CD4-positive, alpha-beta T cell (primary cell): ENCODE measurements at regions not wholly inside any gene's neighbourhood (a gene's known extent, or its start where the extent isn't known, plus 50 kb on each side); places are given as distances from the start of the nearest gene placed in this dataset.

Experiments used
- ATAC-seq: fragments of 200-7000 bp; cut with Tn5 transposase; one replicate; pipeline ENCODE4 v1.10.0; 2022; ENCODE audit warnings: mild to moderate bottlenecking; ENCODE audit not compliant: poor library complexity
- CTCF ChIA-PET: fragments of 350-600 bp; sonication (Branson Sonifier 250); formaldehyde crosslinking; loops from one replicate; lab custom pipeline; 2021; ENCODE audit warnings: antibody characterized with exemption, inconsistent platforms; lab: Charles Lee
- POLR2A ChIA-PET: fragments of 350-600 bp; sonication (Branson Sonifier 250); formaldehyde crosslinking; loops from one replicate; lab custom pipeline; 2021; ENCODE audit warnings: antibody characterized with exemption, inconsistent platforms; lab: Charles Lee
- DNase-seq, 14 experiments: peaks; one replicate each; pipeline ENCODE4 v3.0.0-alpha.2; 2013 to 2020; ENCODE audit warnings: mixed read lengths in 2 of 14
- H3K27ac ChIP-seq, 2 donors: one replicate each; pipeline versions ENCODE4 v1.5.1 to v1.7.0; 2013; ENCODE audit warnings: low read length in 2 of 2, low read depth in 1 of 2, mild to moderate bottlenecking in 1 of 2
- H3K27me3 ChIP-seq, 2 experiments: 1 replicate in 1 of 2; 2 replicates in 1 of 2; pipeline versions ENCODE4 v1.6.1 to v1.7.0; 2013; ENCODE audit warnings: low read length in 2 of 2, control low read depth in 1 of 2, mild to moderate bottlenecking in 1 of 2, moderate library complexity in 1 of 2; ENCODE audit not compliant: insufficient read depth in 2 of 2, control insufficient read depth in 1 of 2
- H3K36me3 ChIP-seq: one replicate; pipeline ENCODE4 v1.6.1; 2013; ENCODE audit warnings: low read length, control low read depth; ENCODE audit not compliant: insufficient read depth
- H3K4me1 ChIP-seq: one replicate; pipeline ENCODE4 v1.6.1; 2013; ENCODE audit warnings: low read length, control low read depth; ENCODE audit not compliant: insufficient read depth
- H3K4me3 ChIP-seq: one replicate; pipeline ENCODE4 v1.5.1; 2013; ENCODE audit warnings: mild to moderate bottlenecking, low read length, moderate library complexity
- H3K9me3 ChIP-seq, 2 experiments: 1 replicate in 1 of 2; 2 replicates in 1 of 2; pipeline versions ENCODE4 v1.6.1 to v1.7.0; 2013; ENCODE audit warnings: low read length in 2 of 2, mild to moderate bottlenecking in 2 of 2, control low read depth in 1 of 2, moderate library complexity in 1 of 2; ENCODE audit not compliant: control insufficient read depth in 1 of 2, insufficient read depth in 1 of 2
- H3K27ac Mint-ChIP-seq: one replicate; pipeline ENCODE4 v1.8.0; 2020; ENCODE audit warnings: mixed read lengths
- H3K27me3 Mint-ChIP-seq: one replicate; pipeline ENCODE4 v1.8.0; 2021; ENCODE audit warnings: mixed read lengths
- H3K36me3 Mint-ChIP-seq: one replicate; pipeline ENCODE4 v1.8.0; 2021; ENCODE audit warnings: low read depth, mixed read lengths
- H3K4me1 Mint-ChIP-seq: one replicate; pipeline ENCODE4 v1.8.0; 2021; ENCODE audit warnings: low read depth, mixed read lengths
- H3K4me3 Mint-ChIP-seq: one replicate; pipeline ENCODE4 v1.8.0; 2020; ENCODE audit warnings: mild to moderate bottlenecking, mixed read lengths
- H3K9me3 Mint-ChIP-seq: one replicate; pipeline ENCODE4 v1.8.0; 2020; ENCODE audit warnings: mixed read lengths
- CTCF ChIP-seq: fragments of 200-600 bp; IDR thresholded peaks from one replicate; pipeline ENCODE4 v1.8.0; 2022; ENCODE audit warnings: antibody characterized with exemption, mild to moderate bottlenecking
- intact Hi-C, 2 experiments: fragments of 100-400 bp; cut with DNase I in 1 of 2; cut with micrococcal nuclease in 1 of 2; formaldehyde crosslinking; loops; one replicate each; pipeline versions ENCODE4 v1.15.1 to v1.9.0; 2023 to 2025; cut with DNase I, micrococcal nuclease

DNA sequence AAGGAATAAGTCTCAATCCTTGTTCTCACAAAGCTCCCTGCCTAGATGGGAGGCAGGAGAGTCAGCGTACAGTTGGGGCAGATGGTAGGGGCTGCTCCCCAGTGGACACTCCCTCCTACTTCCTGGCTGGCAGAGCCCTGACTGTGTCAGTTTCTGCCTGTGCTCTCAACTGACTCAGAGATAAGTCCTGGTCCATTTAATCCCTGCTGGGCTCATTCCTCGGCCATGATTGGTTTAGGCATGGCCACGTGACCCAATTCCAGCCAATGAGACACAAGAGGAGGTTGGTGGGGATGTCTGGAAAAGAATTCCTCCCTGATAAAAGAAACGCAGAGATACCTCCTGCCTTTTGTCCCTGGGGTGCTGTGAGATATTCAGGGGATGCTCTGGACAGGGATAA, 118.1 kb upstream of the SLC6A11 start:
- Mint-ChIP-seq H3K36me3 (no peaks in the 10 kb centered on the region), H3K27ac (no peak overlapping the region), H3K4me1 (no peaks in the 10 kb centered on the region), H3K27me3 (peaks cover 34% of the 10 kb centered on the region), H3K4me3 (no peak overlapping the region), H3K9me3 (no peaks in the 10 kb centered on the region)
- CTCF ChIA-PET = no interaction called here
- peaks cover 0 to under 1% of the 10 kb centered on the region in 2 experiments for H3K9me3 ChIP-seq
- H3K36me3 ChIP-seq = no peaks in the 10 kb centered on the region
- intact Hi-C loops = no loop called here
- POLR2A ChIA-PET = no interaction called here
- no peak for DNase-seq
- H3K27me3 ChIP-seq = peaks cover 3 to 28% of the 10 kb centered on the region in 2 experiments
- no peak overlapping the region for H3K27ac ChIP-seq
- H3K4me3 ChIP-seq = no peak overlapping the region
- H3K4me1 ChIP-seq = no peaks in the 10 kb centered on the region
- ATAC-seq = no peak
- no peak for TF ChIP-seq CTCF

GRCh38 chr3:10700821-10701220, 115.2 kb upstream of the SLC6A11 start:
- no peaks in the 10 kb centered on the region for H3K36me3 Mint-ChIP-seq
- CTCF ChIA-PET = no interaction called here
- no peaks in the 10 kb centered on the region for H3K9me3 Mint-ChIP-seq
- no peak overlapping the region for H3K27ac Mint-ChIP-seq
- H3K27me3 Mint-ChIP-seq = peaks cover 63% of the 10 kb centered on the region
- POLR2A ChIA-PET = no interaction called here
- Histone ChIP-seq H3K36me3 (no peaks in the 10 kb centered on the region), H3K4me3 (no peak overlapping the region), H3K9me3 (peaks cover 0 to 4% of the 10 kb centered on the region in 2 experiments), H3K27ac (no peak overlapping the region), H3K27me3 (peaks cover 30 to 42% of the 10 kb centered on the region in 2 experiments), H3K4me1 (no peaks in the 10 kb centered on the region)
- intact Hi-C loops = no loop called here
- H3K4me3 Mint-ChIP-seq = no peak overlapping the region
- no peaks in the 10 kb centered on the region for H3K4me1 Mint-ChIP-seq
- ATAC-seq = no peak
- no peak for DNase-seq
- no peak for TF ChIP-seq CTCF

- Histone ChIP-seq H3K4me1 (peaks cover 6% of the 10 kb centered on the region), H3K27ac (no peak overlapping the region), H3K9me3 (peaks cover 0 to 11% of the 10 kb centered on the region in 2 experiments), H3K36me3 (no peaks in the 10 kb centered on the region), H3K4me3 (no peak overlapping the region), H3K27me3 (peaks cover 46 to 50% of the 10 kb centered on the region in 2 experiments)
- no peak for TF ChIP-seq CTCF
- POLR2A ChIA-PET = no interaction called here
- no peaks in the 10 kb centered on the region for H3K9me3 Mint-ChIP-seq
- DNase-seq = no peak
- H3K4me3 Mint-ChIP-seq = no peak overlapping the region
- H3K4me1 Mint-ChIP-seq = peaks cover 5% of the 10 kb centered on the region
- intact Hi-C loops = no loop called here
- CTCF ChIA-PET = no interaction called here
- ATAC-seq = no peak
- H3K36me3 Mint-ChIP-seq = no peaks in the 10 kb centered on the region
- H3K27ac Mint-ChIP-seq = no peak overlapping the region
- peaks cover 72% of the 10 kb centered on the region for H3K27me3 Mint-ChIP-seq
These were observed 112.9 kb upstream of the SLC6A11 start for GRCh38 chr3:10702961-10703740.
